ENCODE measurements at regions not wholly inside any gene's neighbourhood (a gene's known extent, or its start where the extent isn't known, plus 50 kb on each side); places are given as distances from the start of the nearest gene placed in this dataset.

- Histone ChIP-seq H3K4me3 (ENCODE audit: control extremely low read depth in 1 of 5, extremely low read depth in 1 of 5, insufficient read depth in 1 of 5, low read depth in 2 of 5, low read length in 4 of 5) (no peak overlapping the region), H3K79me2 (ENCODE audit: control insufficient read depth, insufficient read depth, low read length) (no peaks in the 10 kb centered on the region), H3K27ac (ENCODE audit: low read length in 2 of 2) (no peak overlapping the region), H3K4me2 (replicated peaks; ENCODE audit: low read depth, low read length, poor library complexity, severe bottlenecking) (no peak overlapping the region), H3K9ac (ENCODE audit: low read length) (no peak overlapping the region), H2AFZ (ENCODE audit: insufficient read depth, low read depth, low read length, poor library complexity, severe bottlenecking) (no peak overlapping the region), H3K27me3 (replicated peaks in 1 of 4; ENCODE audit: control extremely low read depth in 1 of 4, control insufficient read depth in 3 of 4, insufficient read depth in 4 of 4, low read length in 3 of 4) (peaks cover 0 to under 1% (median under 1%) of the 10 kb centered on the region in 4 experiments), H4K20me1 (ENCODE audit: control insufficient read depth, insufficient read depth, low read length, poor library complexity, severe bottlenecking) (no peaks in the 10 kb centered on the region), H3K36me3 (replicated peaks in 1 of 2; ENCODE audit: control extremely low read depth in 1 of 2, control insufficient read depth in 1 of 2, extremely low read depth in 1 of 2, insufficient read depth in 2 of 2, low read length in 1 of 2) (no peaks in the 10 kb centered on the region), H3K9me3 (ENCODE audit: control extremely low read depth in 1 of 3, control insufficient read depth in 2 of 3, insufficient read depth in 1 of 3, low read length in 2 of 3) (no peaks in the 10 kb centered on the region), H3K4me1 (ENCODE audit: control insufficient read depth in 2 of 2, insufficient read depth in 2 of 2, low read length in 2 of 2) (no peaks in the 10 kb centered on the region)
- TF ChIP-seq EZH2 (IDR thresholded peaks at IDR 0.05; ENCODE audit: borderline replicate concordance, insufficient read depth, low read depth, low read length, poor library complexity, severe bottlenecking) (no peak), CTCF (IDR thresholded peaks at IDR 0.05) (no peak)
- H3K4me3 Mint-ChIP-seq, result no peak overlapping the region
- ATAC-seq (ENCODE audit: low read depth) (no peak), DNase-seq (no peak)
- 100% methylated on average over 1 of the region's 2 CpGs for WGBS (ENCODE audit: insufficient coverage)
- peaks cover 52% of the 10 kb centered on the region for H3K27me3 Mint-ChIP-seq
- H3K4me1 Mint-ChIP-seq, result no peaks in the 10 kb centered on the region
- CTCF ChIA-PET, result no interaction called here
- H3K9me3 Mint-ChIP-seq (ENCODE audit: insufficient read depth), result no peaks in the 10 kb centered on the region
- POLR2A ChIA-PET, result no interaction called here
- intact Hi-C loops (cut with micrococcal nuclease), result no loop called here
- H3K27ac Mint-ChIP-seq, result no peak overlapping the region
These were observed 91.7 kb upstream of the E2F8 start for GRCh38 chr11:19332476-19332875.

GRCh38 chr11:19330416-19330815, 89.7 kb upstream of the E2F8 start:
- H3K27ac ChIP-seq (ENCODE audit: low read length in 2 of 2), result no peak overlapping the region
- no peaks in the 10 kb centered on the region for H3K79me2 ChIP-seq (ENCODE audit: control insufficient read depth, insufficient read depth, low read length)
- H3K4me1 Mint-ChIP-seq, result no peaks in the 10 kb centered on the region
- H3K27ac Mint-ChIP-seq, result no peak overlapping the region
- H3K27me3 ChIP-seq (replicated peaks in 1 of 4; ENCODE audit: control extremely low read depth in 1 of 4, control insufficient read depth in 3 of 4, insufficient read depth in 4 of 4, low read length in 3 of 4), result no peaks in the 10 kb centered on the region
- no peaks in the 10 kb centered on the region for H3K9me3 Mint-ChIP-seq (ENCODE audit: insufficient read depth)
- intact Hi-C loops (cut with micrococcal nuclease), result no loop called here
- DNase-seq (no peak), ATAC-seq (ENCODE audit: low read depth) (no peak)
- ChIA-PET CTCF (no interaction called here), POLR2A (no interaction called here)
- H3K9ac ChIP-seq (ENCODE audit: low read length), result no peak overlapping the region
- 21% methylated on average over 2 of the region's 2 CpGs for WGBS (ENCODE audit: insufficient coverage)
- H3K36me3 ChIP-seq (replicated peaks in 1 of 2; ENCODE audit: control extremely low read depth in 1 of 2, control insufficient read depth in 1 of 2, extremely low read depth in 1 of 2, insufficient read depth in 2 of 2, low read length in 1 of 2), result no peaks in the 10 kb centered on the region
- H3K9me3 ChIP-seq (ENCODE audit: control extremely low read depth in 1 of 3, control insufficient read depth in 2 of 3, insufficient read depth in 1 of 3, low read length in 2 of 3), result no peaks in the 10 kb centered on the region
- no peak for TF ChIP-seq CTCF (IDR thresholded peaks at IDR 0.05)
- no peak for TF ChIP-seq EZH2 (IDR thresholded peaks at IDR 0.05; ENCODE audit: borderline replicate concordance, insufficient read depth, low read depth, low read length, poor library complexity, severe bottlenecking)
- peaks cover 37% of the 10 kb centered on the region for H3K27me3 Mint-ChIP-seq
- H3K4me3 Mint-ChIP-seq, result no peak overlapping the region
- no peak overlapping the region for H3K4me3 ChIP-seq (ENCODE audit: control extremely low read depth in 1 of 5, extremely low read depth in 1 of 5, insufficient read depth in 1 of 5, low read depth in 2 of 5, low read length in 4 of 5)
- no peaks in the 10 kb centered on the region for H4K20me1 ChIP-seq (ENCODE audit: control insufficient read depth, insufficient read depth, low read length, poor library complexity, severe bottlenecking)
- no peaks in the 10 kb centered on the region for H3K4me1 ChIP-seq (ENCODE audit: control insufficient read depth in 2 of 2, insufficient read depth in 2 of 2, low read length in 2 of 2)
- no peak overlapping the region for H3K4me2 ChIP-seq (replicated peaks; ENCODE audit: low read depth, low read length, poor library complexity, severe bottlenecking)
- H2AFZ ChIP-seq (ENCODE audit: insufficient read depth, low read depth, low read length, poor library complexity, severe bottlenecking), result no peak overlapping the region

All from B cell (primary cell).